ENCODE measurements at regions not wholly inside any gene's neighbourhood (a gene's known extent, or its start where the extent isn't known, plus 50 kb on each side); places are given as distances from the start of the nearest gene placed in this dataset.

- H3K23ac ChIP-seq (ENCODE audit: low read depth, low read length) = no peak overlapping the region
- H3K14ac ChIP-seq (replicated peaks; ENCODE audit: low read depth, low read length) = no peak overlapping the region
- H3K4me3 ChIP-seq (ENCODE audit: insufficient read depth, low read depth, low read length) = no peak overlapping the region
- peaks cover 10% of the 10 kb centered on the region for H3K9me3 ChIP-seq (ENCODE audit: control insufficient read depth, insufficient read depth, low read length)
- no peak overlapping the region for H3K18ac ChIP-seq (ENCODE audit: low read depth, low read length)
- no peaks in the 10 kb centered on the region for H3K9me1 ChIP-seq (ENCODE audit: insufficient read depth, low read length)
- H2AK9ac ChIP-seq (replicated peaks; ENCODE audit: low read depth, low read length, poor library complexity) = no peak overlapping the region
- H2BK5ac ChIP-seq (ENCODE audit: low read depth, low read length, poor library complexity, severe bottlenecking) = no peak overlapping the region
- H2BK15ac ChIP-seq (ENCODE audit: low read depth, low read length) = no peak overlapping the region
- no peak overlapping the region for H3K4ac ChIP-seq (ENCODE audit: low read depth, low read length)
- H3K79me1 ChIP-seq (ENCODE audit: low read depth in 1 of 2, low read length in 2 of 2) = no peaks in the 10 kb centered on the region
- POLR2A ChIA-PET (ENCODE audit: unreplicated experiment) = no interaction called here
- no peak overlapping the region for H3K9ac ChIP-seq (ENCODE audit: low read depth, low read length)
- no peak overlapping the region for H2BK20ac ChIP-seq (ENCODE audit: low read depth, low read length)
- no peaks in the 10 kb centered on the region for H4K20me1 ChIP-seq (ENCODE audit: insufficient read depth, low read length)
- BruUV-seq (replicated peaks) = no TSS peak
- dilution Hi-C loops (cut with HindIII; ENCODE audit: low sequenced_read_pairs, unreplicated experiment) (no loop called here), in situ Hi-C loops (cut with MboI; ENCODE audit: low sequenced_read_pairs) (no loop called here), intact Hi-C loops (cut with micrococcal nuclease) (no loop called here)
- H4K5ac ChIP-seq (ENCODE audit: low read depth, low read length) = no peak overlapping the region
- no peak overlapping the region for H3K56ac ChIP-seq (ENCODE audit: extremely low read depth, insufficient read depth, low read length)
- no peak overlapping the region for H2BK120ac ChIP-seq (ENCODE audit: low read depth, low read length)
- H3K27me3 ChIP-seq (ENCODE audit: control insufficient read depth, insufficient read depth, low read length) = no peaks in the 10 kb centered on the region
- no peaks in the 10 kb centered on the region for H3K4me1 ChIP-seq (ENCODE audit: control insufficient read depth, insufficient read depth, low read length)
- TF ChIP-seq RAD21 (IDR thresholded peaks at IDR 0.05; ENCODE audit: low read length) (no peak), CHD1 (IDR thresholded peaks at IDR 0.05; ENCODE audit: low read depth, low read length) (no peak), ELK1 (IDR thresholded peaks at IDR 0.05; ENCODE audit: borderline replicate concordance, low read depth, low read length) (no peak), BHLHE40 (IDR thresholded peaks at IDR 0.05; ENCODE audit: low read depth, low read length) (no peak), MAZ (IDR thresholded peaks at IDR 0.05; ENCODE audit: borderline replicate concordance, low read depth, low read length) (no peak), USF2 (IDR thresholded peaks at IDR 0.05; ENCODE audit: low read depth, low read length) (no peak), POLR2A (IDR thresholded peaks at IDR 0.05; ENCODE audit: low read depth, low read length) (no peak), CTCF (conservative IDR thresholded peaks at IDR 0.05; ENCODE audit: low read depth, low read length) (no peak), MAFK (IDR thresholded peaks at IDR 0.05; ENCODE audit: low read depth, low read length) (no peak), CEBPB (IDR thresholded peaks at IDR 0.05; ENCODE audit: low read depth, low read length) (no peak), SMC3 (IDR thresholded peaks at IDR 0.05; ENCODE audit: low read depth, low read length) (no peak), MXI1 (IDR thresholded peaks at IDR 0.05; ENCODE audit: borderline replicate concordance, low read depth, low read length) (no peak), FOS (IDR thresholded peaks at IDR 0.05; ENCODE audit: low read depth, low read length) (no peak), NFE2L2 (IDR thresholded peaks at IDR 0.05; ENCODE audit: low read depth, low read length) (no peak)
- H3K4me2 ChIP-seq (ENCODE audit: low read depth, low read length) = no peak overlapping the region
- H4K8ac ChIP-seq (ENCODE audit: low read depth in 2 of 2, low read length in 2 of 2) = no peak overlapping the region
- H2AFZ ChIP-seq (replicated peaks; ENCODE audit: low read length, poor library complexity) = no peak overlapping the region
- H4K91ac ChIP-seq (ENCODE audit: insufficient read depth, low read depth, low read length) = no peak overlapping the region
- CTCF ChIA-PET = no interaction called here
- H3K36me3 ChIP-seq (ENCODE audit: control insufficient read depth, insufficient read depth, low read length) = no peaks in the 10 kb centered on the region
- 0% methylated on average over 1 of the region's 4 CpGs; no CpG with 5 or more reads in 1 of the 2 experiments for WGBS, 2 experiments (ENCODE audit: extremely low coverage in 2 of 2, insufficient read length in 1 of 2)
- H2AK5ac ChIP-seq (ENCODE audit: low read depth, low read length) = no peak overlapping the region
- DNase-seq (no peak), ATAC-seq (ENCODE audit: low read depth) (no peak)
- H3K27ac ChIP-seq (ENCODE audit: insufficient read depth, low read length) = no peak overlapping the region
These were observed 126.2 kb upstream of the RBFOX1 start for GRCh38 chr16:7206469-7206868.
